Nephron progenitor cell (in vitro differentiated cells): ENCODE measurements at regions not wholly inside any gene's neighbourhood (a gene's known extent, or its start where the extent isn't known, plus 50 kb on each side); places are given as distances from the start of the nearest gene placed in this dataset.

Source experiments
- DNase-seq: peaks from one replicate; pipeline ENCODE4 v3.0.0; 2021
- H3K27ac Mint-ChIP-seq: 2 replicates; pipeline ENCODE4 v1.8.0; 2021; ENCODE audit warnings: mild to moderate bottlenecking, moderate library complexity, mixed read lengths
- H3K27me3 Mint-ChIP-seq: 2 replicates; pipeline ENCODE4 v1.8.0; 2021; ENCODE audit warnings: mild to moderate bottlenecking, low read depth, mixed read lengths; ENCODE audit not compliant: poor library complexity
- H3K36me3 Mint-ChIP-seq: 2 replicates; pipeline ENCODE4 v1.8.0; 2021; ENCODE audit warnings: low read depth, mixed read lengths
- H3K4me1 Mint-ChIP-seq: 2 replicates; pipeline ENCODE4 v1.8.0; 2021; ENCODE audit warnings: mixed read lengths
- H3K4me3 Mint-ChIP-seq: 2 replicates; pipeline ENCODE4 v1.8.0; 2021; ENCODE audit warnings: mild to moderate bottlenecking, moderate library complexity, mixed read lengths
- H3K9me3 Mint-ChIP-seq: 2 replicates; pipeline ENCODE4 v1.8.0; 2021; ENCODE audit warnings: mild to moderate bottlenecking, moderate library complexity, mixed read lengths
- TF ChIP-seq, protein P1 (sequence below): fragments of 200-600 bp; sonication (generic); IDR thresholded peaks from 2 replicates; pipeline ENCODE4 v1.5.0; 2021; ENCODE audit warnings: antibody characterized with exemption

DNA sequence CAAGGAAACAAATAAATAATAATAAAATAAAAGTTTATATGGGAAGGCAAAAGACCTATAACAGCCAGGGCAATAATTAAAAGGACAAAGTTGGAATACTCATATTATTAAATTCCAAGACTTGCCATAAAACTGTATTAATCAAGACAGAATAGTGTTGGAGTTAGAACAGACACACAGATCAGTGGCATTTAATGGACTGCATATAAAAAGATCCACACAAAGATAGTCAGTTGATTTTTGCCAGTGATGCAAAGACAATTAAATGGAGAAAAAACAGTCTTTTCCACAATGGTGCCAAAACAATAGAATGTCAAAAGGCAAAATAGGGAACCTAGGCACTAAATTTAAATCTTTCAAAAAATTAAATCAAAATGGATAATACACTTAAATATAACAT is 587.1 kb upstream of the GRIA3 start:
- Mint-ChIP-seq H3K4me1 (no peaks in the 10 kb centered on the region), H3K27me3 (no peaks in the 10 kb centered on the region), H3K36me3 (no peaks in the 10 kb centered on the region), H3K27ac (no peak overlapping the region), H3K4me3 (no peak overlapping the region), H3K9me3 (peaks cover 34% of the 10 kb centered on the region)
- no peak for DNase-seq
- TF ChIP-seq, protein P1, sequence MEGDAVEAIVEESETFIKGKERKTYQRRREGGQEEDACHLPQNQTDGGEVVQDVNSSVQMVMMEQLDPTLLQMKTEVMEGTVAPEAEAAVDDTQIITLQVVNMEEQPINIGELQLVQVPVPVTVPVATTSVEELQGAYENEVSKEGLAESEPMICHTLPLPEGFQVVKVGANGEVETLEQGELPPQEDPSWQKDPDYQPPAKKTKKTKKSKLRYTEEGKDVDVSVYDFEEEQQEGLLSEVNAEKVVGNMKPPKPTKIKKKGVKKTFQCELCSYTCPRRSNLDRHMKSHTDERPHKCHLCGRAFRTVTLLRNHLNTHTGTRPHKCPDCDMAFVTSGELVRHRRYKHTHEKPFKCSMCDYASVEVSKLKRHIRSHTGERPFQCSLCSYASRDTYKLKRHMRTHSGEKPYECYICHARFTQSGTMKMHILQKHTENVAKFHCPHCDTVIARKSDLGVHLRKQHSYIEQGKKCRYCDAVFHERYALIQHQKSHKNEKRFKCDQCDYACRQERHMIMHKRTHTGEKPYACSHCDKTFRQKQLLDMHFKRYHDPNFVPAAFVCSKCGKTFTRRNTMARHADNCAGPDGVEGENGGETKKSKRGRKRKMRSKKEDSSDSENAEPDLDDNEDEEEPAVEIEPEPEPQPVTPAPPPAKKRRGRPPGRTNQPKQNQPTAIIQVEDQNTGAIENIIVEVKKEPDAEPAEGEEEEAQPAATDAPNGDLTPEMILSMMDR: no peak

DNA sequence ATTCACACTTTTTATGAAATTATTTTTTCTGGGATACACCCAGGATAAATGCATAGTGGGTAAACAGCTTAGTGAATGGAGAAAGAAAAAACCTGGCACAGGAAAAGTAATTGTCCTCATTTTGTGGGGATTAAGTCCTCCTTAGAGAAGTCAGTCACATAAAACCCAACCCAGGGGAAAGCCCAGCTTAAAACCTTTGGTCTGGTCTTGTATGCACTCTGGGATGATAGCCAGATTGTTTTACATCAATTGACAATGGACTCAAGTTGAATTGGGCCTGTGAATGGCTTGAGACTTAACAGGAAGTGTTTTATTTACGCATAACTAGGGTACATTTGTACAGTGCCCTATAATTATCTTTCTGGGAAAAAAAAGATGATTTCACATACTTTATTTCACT is 561.3 kb upstream of the GRIA3 start:
- no peak for DNase-seq
- H3K9me3 Mint-ChIP-seq: peaks cover 38% of the 10 kb centered on the region
- TF ChIP-seq, protein P1: no peak

DNA sequence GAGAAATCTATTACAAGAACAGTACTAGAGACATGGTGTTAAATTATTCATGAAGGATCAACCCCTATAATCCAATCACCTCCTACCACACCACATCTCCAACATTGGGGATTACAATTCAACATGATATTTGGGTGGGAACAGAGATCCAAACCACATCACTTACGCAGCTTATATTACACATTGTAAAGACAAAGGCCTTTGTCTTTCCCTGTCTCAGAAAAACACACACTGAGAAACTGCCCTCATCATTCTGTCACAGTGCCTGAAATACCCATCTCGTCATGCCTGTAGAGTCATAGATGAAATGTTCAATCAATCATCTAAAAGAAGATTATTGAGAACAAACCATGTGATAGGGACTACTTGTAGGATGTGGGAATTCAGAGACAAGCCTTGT is 558.8 kb upstream of the GRIA3 start:
- Mint-ChIP-seq H3K9me3 (peaks cover 19% of the 10 kb centered on the region), H3K27me3 (no peaks in the 10 kb centered on the region), H3K27ac (no peak overlapping the region), H3K36me3 (peaks cover 4% of the 10 kb centered on the region), H3K4me1 (peaks cover 4% of the 10 kb centered on the region), H3K4me3 (no peak overlapping the region)
- TF ChIP-seq, protein P1: no peak
- no peak for DNase-seq

More for the DNA sequence above, 561.3 kb upstream of the GRIA3 start:
- Mint-ChIP-seq H3K4me3 (no peak overlapping the region), H3K27me3 (no peaks in the 10 kb centered on the region), H3K27ac (no peak overlapping the region), H3K4me1 (peaks cover 4% of the 10 kb centered on the region), H3K36me3 (peaks cover 11% of the 10 kb centered on the region)

DNA sequence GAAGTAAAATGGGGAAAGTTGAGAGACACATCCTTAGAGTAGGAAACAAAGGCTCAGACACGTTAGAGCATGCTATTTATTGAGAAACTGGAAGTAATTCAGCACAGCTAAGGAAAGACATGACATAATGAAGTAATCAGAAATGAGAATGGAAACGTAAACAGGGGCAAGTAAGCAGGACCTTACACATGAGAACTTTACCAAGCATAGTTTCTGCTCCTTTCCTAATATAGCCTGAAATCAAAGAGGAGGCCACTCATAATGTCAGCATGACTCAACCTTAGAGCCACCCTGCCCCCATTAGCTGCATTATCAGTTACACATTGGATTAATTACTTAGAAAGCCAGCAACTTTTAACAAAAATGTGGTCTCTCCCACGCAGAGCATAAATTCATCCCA is 558.3 kb upstream of the GRIA3 start:
- no peak for DNase-seq
- Mint-ChIP-seq H3K36me3 (no peaks in the 10 kb centered on the region), H3K27me3 (no peaks in the 10 kb centered on the region), H3K4me1 (peaks cover 4% of the 10 kb centered on the region), H3K4me3 (no peak overlapping the region), H3K27ac (no peak overlapping the region), H3K9me3 (peaks cover 19% of the 10 kb centered on the region)
- TF ChIP-seq, protein P1: no peak

DNA sequence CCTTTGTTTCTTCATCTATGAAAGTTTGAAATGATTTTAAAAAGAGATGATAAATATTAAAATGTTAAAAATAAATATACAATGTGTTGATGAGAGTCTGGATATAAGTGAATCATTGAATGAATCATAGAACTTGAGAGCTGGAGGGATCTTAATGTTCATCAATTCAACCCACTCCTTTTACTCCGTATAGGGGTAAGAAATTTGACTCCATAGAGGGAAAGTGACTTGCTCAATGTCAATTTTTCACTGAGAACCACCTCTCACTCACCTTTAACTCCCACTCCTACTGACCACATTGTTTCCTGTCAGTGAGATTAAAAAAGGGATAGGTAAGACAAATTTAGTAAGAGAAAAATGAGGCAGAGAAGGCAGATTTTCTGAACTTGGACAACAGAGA is 557.2 kb upstream of the GRIA3 start:
- Mint-ChIP-seq H3K36me3 (no peaks in the 10 kb centered on the region), H3K9me3 (peaks cover 12% of the 10 kb centered on the region), H3K4me3 (no peak overlapping the region), H3K27ac (no peak overlapping the region), H3K27me3 (no peaks in the 10 kb centered on the region), H3K4me1 (peaks cover 4% of the 10 kb centered on the region)
- no peak for DNase-seq
- TF ChIP-seq, protein P1: no peak

DNA sequence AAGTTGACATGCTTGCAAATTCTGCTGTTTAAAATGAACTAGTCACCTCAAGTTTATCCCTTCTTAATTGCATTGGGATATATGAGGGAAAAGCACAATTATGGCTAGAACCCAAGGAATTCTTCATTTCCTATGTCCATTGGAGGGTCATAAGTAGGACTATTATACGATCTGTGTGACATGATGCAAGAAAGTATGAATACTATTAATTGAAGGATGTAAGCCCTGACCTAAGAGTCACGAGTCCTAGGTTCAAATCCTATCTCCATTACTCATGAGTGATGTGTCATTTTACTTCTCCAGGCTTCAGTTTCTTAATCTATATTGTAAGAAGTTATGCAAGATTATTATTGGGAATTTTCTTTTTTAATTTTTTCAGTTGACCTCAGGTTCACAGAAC is 542.9 kb upstream of the GRIA3 start:
- H3K27me3 Mint-ChIP-seq: no peaks in the 10 kb centered on the region
- H3K36me3 Mint-ChIP-seq: no peaks in the 10 kb centered on the region
- TF ChIP-seq, protein P1: no peak
- H3K4me3 Mint-ChIP-seq: no peak overlapping the region
- no peak for DNase-seq
- H3K27ac Mint-ChIP-seq: no peak overlapping the region
- peaks cover 12% of the 10 kb centered on the region for H3K9me3 Mint-ChIP-seq
- H3K4me1 Mint-ChIP-seq: no peaks in the 10 kb centered on the region
